Smooth muscle cell (in vitro differentiated cells): ENCODE measurements at regions not wholly inside any gene's neighbourhood (a gene's known extent, or its start where the extent isn't known, plus 50 kb on each side); places are given as distances from the start of the nearest gene placed in this dataset.

ENCODE experiments used
- DNase-seq: peaks from one replicate; lab custom pipeline; 2025; ENCODE audit not compliant: unreplicated experiment; lab: John Stamatoyannopoulos, UW
- H2AFZ ChIP-seq: fragments of 200-600 bp; sonication (generic); 2 replicates; pipeline ENCODE4 v1.6.0; 2016; ENCODE audit warnings: antibody characterized with exemption, low read depth, mild to moderate bottlenecking
- H3F3A ChIP-seq: fragments of 200-600 bp; sonication (generic); 2 replicates; pipeline ENCODE4 v1.6.0; 2017; ENCODE audit warnings: antibody characterized with exemption, low read depth
- H3K27ac ChIP-seq: fragments of 200-600 bp; sonication (generic); 2 replicates; pipeline ENCODE4 v1.5.1; 2016; ENCODE audit warnings: low read depth, mild to moderate bottlenecking
- H3K27me3 ChIP-seq: fragments of 200-600 bp; sonication (generic); 2 replicates; pipeline ENCODE4 v1.6.1; 2016; ENCODE audit warnings: low read depth, mild to moderate bottlenecking
- H3K36me3 ChIP-seq: fragments of 200-600 bp; sonication (generic); 2 replicates; pipeline ENCODE4 v1.5.1; 2016; ENCODE audit warnings: low read depth
- H3K4me1 ChIP-seq: fragments of 200-600 bp; sonication (generic); 2 replicates; pipeline ENCODE4 v1.5.1; 2016; ENCODE audit warnings: low read depth
- H3K4me2 ChIP-seq: fragments of 200-600 bp; sonication (generic); 2 replicates; pipeline ENCODE4 v1.6.0; 2016; ENCODE audit warnings: mild to moderate bottlenecking
- H3K4me3 ChIP-seq: fragments of 200-600 bp; sonication (generic); 2 replicates; pipeline ENCODE4 v1.5.1; 2016; ENCODE audit warnings: mild to moderate bottlenecking
- H3K79me2 ChIP-seq: fragments of 200-600 bp; sonication (generic); 2 replicates; pipeline ENCODE4 v1.6.0; 2016; ENCODE audit warnings: low read depth, mild to moderate bottlenecking
- H3K9ac ChIP-seq: fragments of 200-600 bp; sonication (generic); 2 replicates; pipeline ENCODE4 v1.6.0; 2016; ENCODE audit warnings: low read depth
- H3K9me3 ChIP-seq: fragments of 200-600 bp; sonication (generic); replicated peaks from 2 replicates; pipeline ENCODE4 v1.5.1; 2016; ENCODE audit warnings: low read depth
- H4K20me1 ChIP-seq: fragments of 200-600 bp; sonication (generic); 2 replicates; pipeline ENCODE4 v1.6.0; 2016; ENCODE audit warnings: low read depth
- CTCF ChIP-seq: fragments of 200-600 bp; sonication (generic); IDR thresholded peaks from 2 replicates; pipeline ENCODE4 v1.5.1; 2017; ENCODE audit warnings: borderline replicate concordance, mild to moderate bottlenecking, antibody characterized with exemption; ENCODE audit not compliant: insufficient read depth, poor library complexity, severe bottlenecking
- WGBS: methylation state at CpG from one replicate; pipeline ENCODE4 v1.1.7; 2016; ENCODE audit warnings: low lambda C conversion rate; 5-methylcytosine and 5-hydroxymethylcytosine counted together

GRCh38 chr3:116971531-116971930 lies 262.0 kb downstream of the TUSC7 start:
- Histone ChIP-seq H3K36me3 (no peaks in the 10 kb centered on the region), H3K4me1 (no peaks in the 10 kb centered on the region), H4K20me1 (no peaks in the 10 kb centered on the region), H3K9me3 (no peaks in the 10 kb centered on the region), H3K4me3 (no peak overlapping the region), H3F3A (no peaks in the 10 kb centered on the region), H2AFZ (no peak overlapping the region), H3K4me2 (no peak overlapping the region), H3K27me3 (no peaks in the 10 kb centered on the region), H3K27ac (no peak overlapping the region), H3K79me2 (no peaks in the 10 kb centered on the region), H3K9ac (no peak overlapping the region)
- no peak for TF ChIP-seq CTCF
- no peak for DNase-seq
- 72% methylated on average over 4 of the region's 4 CpGs for WGBS

GRCh38 chr3:116974702-116975101 lies 265.1 kb downstream of the TUSC7 start:
- no peak overlapping the region for H2AFZ ChIP-seq
- H4K20me1 ChIP-seq: no peaks in the 10 kb centered on the region
- no peaks in the 10 kb centered on the region for H3F3A ChIP-seq
- no peak overlapping the region for H3K4me2 ChIP-seq
- no peak overlapping the region for H3K9ac ChIP-seq
- WGBS: 94% methylated on average over 1 of the region's 1 CpG
- H3K4me1 ChIP-seq: no peaks in the 10 kb centered on the region
- H3K36me3 ChIP-seq: no peaks in the 10 kb centered on the region
- H3K27me3 ChIP-seq: no peaks in the 10 kb centered on the region
- H3K9me3 ChIP-seq: no peaks in the 10 kb centered on the region
- H3K4me3 ChIP-seq: no peak overlapping the region
- H3K27ac ChIP-seq: no peak overlapping the region
- no peak for DNase-seq
- no peak for TF ChIP-seq CTCF
- no peaks in the 10 kb centered on the region for H3K79me2 ChIP-seq

- Histone ChIP-seq H3K79me2 (no peaks in the 10 kb centered on the region), H3F3A (no peaks in the 10 kb centered on the region), H3K27me3 (no peaks in the 10 kb centered on the region), H3K27ac (no peak overlapping the region), H3K36me3 (no peaks in the 10 kb centered on the region), H3K9ac (no peak overlapping the region), H2AFZ (no peak overlapping the region), H3K4me2 (no peak overlapping the region), H3K9me3 (no peaks in the 10 kb centered on the region), H3K4me3 (no peak overlapping the region), H4K20me1 (no peaks in the 10 kb centered on the region), H3K4me1 (no peaks in the 10 kb centered on the region)
- TF ChIP-seq CTCF: no peak
- WGBS: 90% methylated on average over 1 of the region's 1 CpG
- no peak for DNase-seq
Observed at GRCh38 chr3:116977441-116977840, 267.9 kb downstream of the TUSC7 start.

GRCh38 chr3:116980099-116980498 lies 270.5 kb downstream of the TUSC7 start:
- Histone ChIP-seq H3K4me3 (no peak overlapping the region), H3K9ac (no peak overlapping the region), H3K27me3 (no peaks in the 10 kb centered on the region), H3F3A (no peaks in the 10 kb centered on the region), H3K4me1 (no peaks in the 10 kb centered on the region), H3K36me3 (no peaks in the 10 kb centered on the region), H3K9me3 (no peaks in the 10 kb centered on the region), H3K79me2 (no peaks in the 10 kb centered on the region), H2AFZ (no peak overlapping the region), H3K27ac (no peak overlapping the region), H3K4me2 (no peak overlapping the region), H4K20me1 (no peaks in the 10 kb centered on the region)
- TF ChIP-seq CTCF: no peak
- DNase-seq: no peak
- 58% methylated on average over 3 of the region's 3 CpGs for WGBS
